SK-N-SH treated with all-trans-retinoic acid at 6 μM for 48 hours (cell line): ENCODE measurements at regions not wholly inside any gene's neighbourhood (a gene's known extent, or its start where the extent isn't known, plus 50 kb on each side); places are given as distances from the start of the nearest gene placed in this dataset.
A peak's percentile ranks its signal among the peaks of the same experiment; 100 is the strongest.

ENCODE experiments used
- ATAC-seq: fragments of 200-7000 bp; cut with Tn5 transposase; 3 replicates; pipeline ENCODE4 v1.9.1; 2020; ENCODE audit warnings: mild to moderate bottlenecking, moderate library complexity
- ARNTL ChIP-seq: fragments of 450-650 bp; formaldehyde crosslinking; IDR thresholded peaks from 2 replicates; pipeline ENCODE4 v1.5.0; 2020; ENCODE audit warnings: low read depth, mild to moderate bottlenecking, moderate library complexity, borderline replicate concordance
- BACH2 ChIP-seq: fragments of 250-450 bp; sonication (Bioruptor Pico); IDR thresholded peaks from 2 replicates; pipeline ENCODE4 v1.9.0; 2021; ENCODE audit warnings: mild to moderate bottlenecking, borderline replicate concordance
- CREB5 ChIP-seq: fragments of 250-450 bp; sonication (Bioruptor Pico); IDR thresholded peaks from 2 replicates; pipeline ENCODE4 v1.5.1; 2020; ENCODE audit warnings: low read depth, mild to moderate bottlenecking, moderate library complexity
- CSDC2 ChIP-seq: fragments of 250-450 bp; sonication (Bioruptor Pico); IDR thresholded peaks from 2 replicates; pipeline ENCODE4 v1.5.0; 2020; ENCODE audit warnings: mild to moderate bottlenecking, moderate library complexity
- CSRNP3 ChIP-seq: fragments of 250-450 bp; sonication (Bioruptor Pico); IDR thresholded peaks from 2 replicates; pipeline ENCODE4 v1.5.1; 2021; ENCODE audit warnings: mild to moderate bottlenecking, moderate library complexity
- ESRRG ChIP-seq: fragments of 250-450 bp; sonication (Bioruptor Pico); IDR thresholded peaks from 2 replicates; pipeline ENCODE4 v1.6.1; 2021; ENCODE audit warnings: mild to moderate bottlenecking
- GLIS3 ChIP-seq: fragments of 250-450 bp; sonication (Bioruptor Pico); IDR thresholded peaks from 2 replicates; pipeline ENCODE4 v1.5.0; 2020; ENCODE audit warnings: mild to moderate bottlenecking, moderate library complexity
- ISL1 ChIP-seq: fragments of 250-450 bp; sonication (Bioruptor Pico); IDR thresholded peaks from 2 replicates; pipeline ENCODE4 v2.1.2; 2022; ENCODE audit warnings: mild to moderate bottlenecking, moderate library complexity
- OSR1 ChIP-seq: fragments of 250-450 bp; sonication (Bioruptor Pico); IDR thresholded peaks from 2 replicates; pipeline ENCODE4 v1.8.0; 2022; ENCODE audit warnings: moderate library complexity, mild to moderate bottlenecking, inconsistent platforms
- PATZ1 ChIP-seq: fragments of 250-450 bp; sonication (Bioruptor Pico); IDR thresholded peaks from 2 replicates; pipeline ENCODE4 v1.8.0; 2020; ENCODE audit warnings: mild to moderate bottlenecking, moderate library complexity, borderline replicate concordance
- POU6F1 ChIP-seq: fragments of 250-450 bp; sonication (Bioruptor Pico); IDR thresholded peaks from 2 replicates; pipeline ENCODE4 v1.8.0; 2021; ENCODE audit warnings: low read depth, mild to moderate bottlenecking, moderate library complexity, borderline replicate concordance
- PPARA ChIP-seq: fragments of 250-450 bp; sonication (Bioruptor Pico); IDR thresholded peaks from 2 replicates; pipeline ENCODE4 v1.5.0; 2020; ENCODE audit warnings: mild to moderate bottlenecking, borderline replicate concordance
- RARB ChIP-seq: fragments of 250-450 bp; sonication (Bioruptor Pico); IDR thresholded peaks from 2 replicates; pipeline ENCODE4 v1.8.0; 2021; ENCODE audit warnings: mild to moderate bottlenecking, moderate library complexity
- SNAI2 ChIP-seq: fragments of 250-450 bp; sonication (Bioruptor Pico); IDR thresholded peaks from 2 replicates; pipeline ENCODE4 v1.5.0; 2020; ENCODE audit warnings: mild to moderate bottlenecking, moderate library complexity
- TCF4 ChIP-seq: fragments of 250-450 bp; sonication (Bioruptor Pico); IDR thresholded peaks from 2 replicates; pipeline ENCODE4 v1.8.0; 2021; ENCODE audit warnings: mild to moderate bottlenecking, moderate library complexity, borderline replicate concordance
- TOX ChIP-seq: fragments of 250-450 bp; sonication (Bioruptor Pico); IDR thresholded peaks from 2 replicates; pipeline ENCODE4 v1.8.0; 2021; ENCODE audit warnings: mild to moderate bottlenecking, moderate library complexity, borderline replicate concordance
- TSHZ2 ChIP-seq: fragments of 250-450 bp; sonication (Bioruptor Pico); IDR thresholded peaks from 2 replicates; pipeline ENCODE4 v1.5.0; 2020; ENCODE audit warnings: mild to moderate bottlenecking, moderate library complexity
- ZC3H10 ChIP-seq: fragments of 250-450 bp; sonication (Bioruptor Pico); IDR thresholded peaks from 2 replicates; pipeline ENCODE4 v1.5.1; 2021; ENCODE audit warnings: mild to moderate bottlenecking, moderate library complexity
- ZFP3 ChIP-seq: fragments of 250-450 bp; sonication (Bioruptor Pico); IDR thresholded peaks from 2 replicates; pipeline ENCODE4 v1.5.0; 2020; ENCODE audit warnings: mild to moderate bottlenecking, moderate library complexity
- ZFP30 ChIP-seq: fragments of 450-650 bp; formaldehyde crosslinking; IDR thresholded peaks from 2 replicates; pipeline ENCODE4 v1.5.0; 2022; ENCODE audit warnings: mild to moderate bottlenecking, moderate library complexity
- ZNF565 ChIP-seq: fragments of 450-650 bp; formaldehyde crosslinking; conservative IDR thresholded peaks from 2 replicates; pipeline ENCODE4 v1.5.0; 2020; ENCODE audit warnings: low read depth, mild to moderate bottlenecking, moderate library complexity
- ZNF70 ChIP-seq: fragments of 450-650 bp; formaldehyde crosslinking; IDR thresholded peaks from 2 replicates; pipeline ENCODE4 v1.5.0; 2020; ENCODE audit warnings: mild to moderate bottlenecking, moderate library complexity
- ZNF8 ChIP-seq: fragments of 450-650 bp; formaldehyde crosslinking; IDR thresholded peaks from 2 replicates; pipeline ENCODE4 v1.5.0; 2020; ENCODE audit warnings: mild to moderate bottlenecking, moderate library complexity

GRCh38 chr7:21256310-21256877, 171.5 kb upstream of the SP4 start:
- peak; percentile 35; the same call in 1 of the 3 replicates for ATAC-seq
- no peak for TF ChIP-seq TOX (CRISPR knock-in tag)
- no peak for TF ChIP-seq PATZ1
- no peak for TF ChIP-seq CSDC2
- no peak for TF ChIP-seq ZNF565 (CRISPR knock-in tag)
- no peak for TF ChIP-seq CREB5 (CRISPR knock-in tag)
- TF ChIP-seq BACH2 (CRISPR knock-in tag): no peak
- TF ChIP-seq POU6F1 (CRISPR knock-in tag): no peak
- TF ChIP-seq OSR1 (CRISPR knock-in tag): no peak
- TF ChIP-seq ISL1 (CRISPR knock-in tag): no peak
- no peak for TF ChIP-seq ESRRG (CRISPR knock-in tag)
- TF ChIP-seq ZNF8: no peak
- no peak for TF ChIP-seq GLIS3 (CRISPR knock-in tag)
- no peak for TF ChIP-seq CSRNP3 (CRISPR knock-in tag)
- TF ChIP-seq ZNF70 (CRISPR knock-in tag): no peak
- TF ChIP-seq TCF4 (CRISPR knock-in tag): no peak
- TF ChIP-seq ZFP3 (CRISPR knock-in tag): no peak

GRCh38 chr7:21260939-21261338, 166.9 kb upstream of the SP4 start:
- TF ChIP-seq PPARA (CRISPR knock-in tag): no peak
- TF ChIP-seq, all 23 proteins: peak for 0
- no peak for ATAC-seq

GRCh38 chr7:21261627-21262594, 166.0 kb upstream of the SP4 start:
- ATAC-seq: peak; percentile 89
- no peak for TF ChIP-seq ESRRG (CRISPR knock-in tag)
- TF ChIP-seq OSR1 (CRISPR knock-in tag): no peak
- no peak for TF ChIP-seq RARB (CRISPR knock-in tag)
- TF ChIP-seq ZNF565 (CRISPR knock-in tag): no peak
- TF ChIP-seq TSHZ2 (CRISPR knock-in tag): no peak
- TF ChIP-seq ISL1 (CRISPR knock-in tag): no peak
- no peak for TF ChIP-seq PPARA (CRISPR knock-in tag)
- TF ChIP-seq ZFP30 (CRISPR knock-in tag): no peak
- TF ChIP-seq SNAI2 (CRISPR knock-in tag): no peak
- TF ChIP-seq ZNF70 (CRISPR knock-in tag): no peak
- no peak for TF ChIP-seq POU6F1 (CRISPR knock-in tag)
- TF ChIP-seq CSDC2: no peak
- TF ChIP-seq ARNTL: no peak
- TF ChIP-seq CSRNP3 (CRISPR knock-in tag): no peak
- no peak for TF ChIP-seq TOX (CRISPR knock-in tag)
- TF ChIP-seq GLIS3 (CRISPR knock-in tag): no peak
- no peak for TF ChIP-seq ZNF8
- TF ChIP-seq TCF4 (CRISPR knock-in tag): no peak
- TF ChIP-seq ZC3H10 (CRISPR knock-in tag): no peak
